ENCODE measurements at regions not wholly inside any gene's neighbourhood (a gene's known extent, or its start where the extent isn't known, plus 50 kb on each side); places are given as distances from the start of the nearest gene placed in this dataset.
"Not testable (repeated sequence)": the region's sequence is repeated elsewhere in the genome, so short reads cannot be mapped to it uniquely, and the experiment has no call there.

GRCh38 chr15:35184646-35185045 lies 99.6 kb upstream of the NANOGP8 start:
- DNase-seq (ENCODE audit: low read depth) = no peak
- TF ChIP-seq, protein P1, sequence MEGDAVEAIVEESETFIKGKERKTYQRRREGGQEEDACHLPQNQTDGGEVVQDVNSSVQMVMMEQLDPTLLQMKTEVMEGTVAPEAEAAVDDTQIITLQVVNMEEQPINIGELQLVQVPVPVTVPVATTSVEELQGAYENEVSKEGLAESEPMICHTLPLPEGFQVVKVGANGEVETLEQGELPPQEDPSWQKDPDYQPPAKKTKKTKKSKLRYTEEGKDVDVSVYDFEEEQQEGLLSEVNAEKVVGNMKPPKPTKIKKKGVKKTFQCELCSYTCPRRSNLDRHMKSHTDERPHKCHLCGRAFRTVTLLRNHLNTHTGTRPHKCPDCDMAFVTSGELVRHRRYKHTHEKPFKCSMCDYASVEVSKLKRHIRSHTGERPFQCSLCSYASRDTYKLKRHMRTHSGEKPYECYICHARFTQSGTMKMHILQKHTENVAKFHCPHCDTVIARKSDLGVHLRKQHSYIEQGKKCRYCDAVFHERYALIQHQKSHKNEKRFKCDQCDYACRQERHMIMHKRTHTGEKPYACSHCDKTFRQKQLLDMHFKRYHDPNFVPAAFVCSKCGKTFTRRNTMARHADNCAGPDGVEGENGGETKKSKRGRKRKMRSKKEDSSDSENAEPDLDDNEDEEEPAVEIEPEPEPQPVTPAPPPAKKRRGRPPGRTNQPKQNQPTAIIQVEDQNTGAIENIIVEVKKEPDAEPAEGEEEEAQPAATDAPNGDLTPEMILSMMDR (IDR thresholded peaks at IDR 0.05; ENCODE audit: low read depth, low read length, missing control alignments) = no peak
- no peak overlapping the region for H3K4me3 ChIP-seq (ENCODE audit: low read depth, low read length)

DNA sequence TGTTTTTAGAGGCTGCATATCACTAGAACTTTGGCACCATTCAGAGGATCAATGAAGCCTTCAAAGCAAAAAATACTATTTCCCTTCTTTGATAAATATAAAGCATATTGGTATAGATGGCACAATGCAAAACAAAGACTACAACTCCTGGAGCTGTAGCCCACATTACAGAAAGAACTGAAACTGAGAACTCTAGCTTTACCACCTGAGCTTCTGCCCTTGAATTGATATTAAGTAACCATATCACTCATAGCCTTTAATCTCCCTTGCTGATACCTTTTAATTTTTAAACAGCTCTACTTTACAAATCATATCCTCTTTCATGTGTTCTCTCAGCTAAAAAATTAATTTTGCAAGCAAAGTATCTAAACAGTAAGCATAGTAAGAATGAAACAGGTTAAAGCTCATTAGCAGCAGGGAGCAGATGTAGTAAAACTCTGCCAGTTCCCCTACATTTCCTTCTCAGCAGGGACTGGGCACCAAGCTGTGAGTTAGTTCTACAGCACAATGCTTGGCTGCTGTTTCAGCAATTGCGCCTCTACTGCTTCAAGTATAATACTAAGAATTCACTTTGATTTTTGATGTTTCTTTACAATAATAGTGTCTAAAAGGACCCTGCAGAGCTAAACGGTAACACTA lies 97.9 kb upstream of the NANOGP8 start:
- TF ChIP-seq, protein P1 (IDR thresholded peaks at IDR 0.05; ENCODE audit: low read depth, low read length, missing control alignments) = no peak
- no peak overlapping the region for H3K4me3 ChIP-seq (ENCODE audit: low read depth, low read length)
- DNase-seq (ENCODE audit: low read depth) = no peak

- TF ChIP-seq, protein P1 (IDR thresholded peaks at IDR 0.05; ENCODE audit: low read depth, low read length, missing control alignments) = no peak
- H3K4me3 ChIP-seq (ENCODE audit: low read depth, low read length) = no peak overlapping the region
- DNase-seq (ENCODE audit: low read depth) = no peak
Measured at GRCh38 chr15:35181538-35181937, 96.4 kb upstream of the NANOGP8 start.

- no peak overlapping the region for H3K4me3 ChIP-seq (ENCODE audit: low read depth, low read length)
- DNase-seq (ENCODE audit: low read depth) = no peak
- TF ChIP-seq, protein P1 (IDR thresholded peaks at IDR 0.05; ENCODE audit: low read depth, low read length, missing control alignments) = no peak
Measured at GRCh38 chr15:35179739-35180138, 94.6 kb upstream of the NANOGP8 start.

- DNase-seq (ENCODE audit: low read depth); H3K4me3 ChIP-seq (ENCODE audit: low read depth, low read length): not testable (repeated sequence)
Measured at GRCh38 chr15:35178186-35178585, 93.1 kb upstream of the NANOGP8 start.

DNA sequence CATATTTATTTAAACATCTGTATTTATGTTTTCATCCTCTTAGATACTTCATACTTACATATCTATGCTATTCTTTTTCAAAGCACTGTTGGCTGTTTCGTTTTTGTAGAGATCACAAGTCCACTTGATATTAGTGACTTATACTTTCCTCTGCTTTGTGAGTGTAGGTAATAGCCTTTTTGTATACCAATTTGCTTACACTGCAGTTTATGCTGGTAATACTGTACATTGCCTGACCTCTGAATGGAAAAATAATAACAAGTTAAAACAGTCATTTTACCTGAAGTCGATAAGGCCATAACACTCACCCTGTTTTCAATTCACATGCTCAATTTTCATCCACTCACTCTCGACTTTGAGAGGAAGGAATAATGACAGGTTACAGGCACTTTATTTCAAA lies 89.9 kb upstream of the NANOGP8 start:
- TF ChIP-seq, protein P1 (IDR thresholded peaks at IDR 0.05; ENCODE audit: low read depth, low read length, missing control alignments) = no peak
- DNase-seq (ENCODE audit: low read depth) = no peak
- H3K4me3 ChIP-seq (ENCODE audit: low read depth, low read length) = no peak overlapping the region

GRCh38 chr15:35173444-35174118 lies 88.5 kb upstream of the NANOGP8 start:
- no peak for DNase-seq (ENCODE audit: low read depth)
- TF ChIP-seq, protein P1 (IDR thresholded peaks at IDR 0.05; ENCODE audit: low read depth, low read length, missing control alignments) = no peak
- H3K4me3 ChIP-seq (ENCODE audit: low read depth, low read length) = no peak overlapping the region
